DMS 273 treated with DMSO at 0.1 percent for 48 hours (cell line): ENCODE measurements at regions not wholly inside any gene's neighbourhood (a gene's known extent, or its start where the extent isn't known, plus 50 kb on each side); places are given as distances from the start of the nearest gene placed in this dataset.

Experiments
- DNase-seq: peaks from one replicate; lab custom pipeline; 2025; lab: John Stamatoyannopoulos, UW

GRCh38 chr11:134763030-134763388, 351.0 kb upstream of the B3GAT1 start:
- no peak for DNase-seq

- no peak for DNase-seq
Measured at GRCh38 chr11:134762248-134763029, 350.4 kb upstream of the B3GAT1 start.

GRCh38 chr11:134761926-134762247, 349.8 kb upstream of the B3GAT1 start:
- no peak for DNase-seq

- DNase-seq = no peak
Measured at GRCh38 chr11:134761386-134761785, 349.3 kb upstream of the B3GAT1 start.

GRCh38 chr11:134760957-134761356, 348.9 kb upstream of the B3GAT1 start:
- no peak for DNase-seq

GRCh38 chr11:134760299-134760698, 348.3 kb upstream of the B3GAT1 start:
- DNase-seq = no peak

- no peak for DNase-seq
Measured at GRCh38 chr11:134759855-134760254, 347.8 kb upstream of the B3GAT1 start.

GRCh38 chr11:134759274-134759673, 347.2 kb upstream of the B3GAT1 start:
- DNase-seq = no peak

- DNase-seq = no peak
Measured at GRCh38 chr11:134758342-134758931, 346.4 kb upstream of the B3GAT1 start.

- DNase-seq = no peak
Measured at GRCh38 chr11:134757633-134758032, 345.6 kb upstream of the B3GAT1 start.

GRCh38 chr11:134756811-134757540, 344.9 kb upstream of the B3GAT1 start:
- no peak for DNase-seq

GRCh38 chr11:134755535-134755934, 343.5 kb upstream of the B3GAT1 start:
- no peak for DNase-seq

- DNase-seq = no peak
Measured at GRCh38 chr11:134754521-134755198, 342.6 kb upstream of the B3GAT1 start.

GRCh38 chr11:134753771-134754520, 341.9 kb upstream of the B3GAT1 start:
- DNase-seq = no peak

- no peak for DNase-seq
Measured at GRCh38 chr11:134752964-134753770, 341.1 kb upstream of the B3GAT1 start.

- DNase-seq = no peak
Measured at GRCh38 chr11:134752526-134752925, 340.5 kb upstream of the B3GAT1 start.

GRCh38 chr11:134751766-134752165, 339.7 kb upstream of the B3GAT1 start:
- no peak for DNase-seq

- no peak for DNase-seq
Measured at GRCh38 chr11:134751031-134751585, 339.1 kb upstream of the B3GAT1 start.

GRCh38 chr11:134750619-134751018, 338.6 kb upstream of the B3GAT1 start:
- no peak for DNase-seq

- no peak for DNase-seq
Measured at GRCh38 chr11:134749040-134749839, 337.2 kb upstream of the B3GAT1 start.
